Retinal pigment epithelial cell (primary cell): ENCODE measurements at regions not wholly inside any gene's neighbourhood (a gene's known extent, or its start where the extent isn't known, plus 50 kb on each side); places are given as distances from the start of the nearest gene placed in this dataset.

Source experiments
- DNase-seq: peaks from one replicate; pipeline ENCODE4 v3.0.0-alpha.2; 2010; ENCODE audit warnings: low read depth
- H3K4me3 ChIP-seq: 2 replicates; pipeline ENCODE4 v1.5.1; 2011; ENCODE audit warnings: mild to moderate bottlenecking, low read length, control low read depth, moderate library complexity
- CTCF ChIP-seq: conservative IDR thresholded peaks from 2 replicates; pipeline ENCODE4 v1.5.1; 2011; ENCODE audit warnings: low read depth, low read length, control low read depth, inconsistent platforms

DNA sequence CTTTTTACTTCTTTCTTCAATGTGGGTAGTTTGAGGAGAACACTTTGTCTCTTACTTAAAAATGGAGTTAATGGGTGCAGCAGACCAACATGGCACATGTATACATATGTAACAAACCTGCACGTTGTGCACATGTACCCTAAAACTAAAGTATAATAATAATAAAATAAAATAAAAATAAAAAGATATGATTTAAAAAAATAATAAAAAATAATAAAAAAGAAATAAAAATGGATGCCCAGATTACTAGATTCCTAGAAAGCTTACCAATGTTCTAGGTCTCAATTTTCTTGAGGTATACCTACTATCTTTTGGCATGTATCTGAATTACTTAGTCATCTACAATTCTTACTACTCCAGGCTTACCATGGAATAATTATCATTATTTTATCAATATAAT lies 2001.6 kb upstream of the CDH9 start:
- TF ChIP-seq CTCF: no peak
- no peak overlapping the region for H3K4me3 ChIP-seq
- no peak for DNase-seq

DNA sequence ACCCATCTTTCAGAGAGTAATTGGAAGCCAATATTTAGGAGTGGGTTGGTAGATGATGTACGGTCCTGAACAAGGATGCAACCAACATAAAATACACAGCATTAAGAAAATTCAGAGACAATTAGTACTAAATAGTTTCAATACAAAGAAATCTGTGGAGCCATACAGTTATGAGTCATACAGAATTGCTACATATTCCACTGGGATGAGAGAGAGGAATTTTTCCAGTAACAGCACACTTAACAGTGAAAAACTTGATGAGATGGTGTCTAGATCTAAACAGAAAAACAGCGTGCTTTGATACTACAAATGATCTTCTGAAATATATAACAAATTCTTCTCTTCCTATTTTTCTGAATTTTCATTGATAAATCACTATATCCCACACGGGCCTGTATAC lies 1999.3 kb upstream of the CDH9 start:
- no peak overlapping the region for H3K4me3 ChIP-seq
- no peak for DNase-seq
- TF ChIP-seq CTCF: no peak

DNA sequence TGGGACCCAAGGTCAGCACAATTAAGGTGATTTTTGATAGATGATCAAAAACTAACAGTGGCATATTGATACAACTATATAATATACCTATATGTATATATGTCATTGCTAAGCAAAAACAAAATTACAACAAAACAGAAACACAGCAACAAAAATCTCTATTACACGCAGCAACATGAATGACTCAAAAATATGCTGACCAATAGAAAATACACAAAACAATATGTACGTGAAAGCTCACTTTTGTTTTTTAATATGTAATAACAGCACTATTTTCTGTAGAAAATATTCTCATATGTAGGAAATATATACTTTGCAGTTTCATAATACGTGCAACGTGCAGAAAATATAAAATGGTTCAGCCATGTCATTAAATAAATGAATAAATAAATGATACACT lies 1985.7 kb upstream of the CDH9 start:
- DNase-seq: no peak
- H3K4me3 ChIP-seq: no peak overlapping the region
- no peak for TF ChIP-seq CTCF

DNA sequence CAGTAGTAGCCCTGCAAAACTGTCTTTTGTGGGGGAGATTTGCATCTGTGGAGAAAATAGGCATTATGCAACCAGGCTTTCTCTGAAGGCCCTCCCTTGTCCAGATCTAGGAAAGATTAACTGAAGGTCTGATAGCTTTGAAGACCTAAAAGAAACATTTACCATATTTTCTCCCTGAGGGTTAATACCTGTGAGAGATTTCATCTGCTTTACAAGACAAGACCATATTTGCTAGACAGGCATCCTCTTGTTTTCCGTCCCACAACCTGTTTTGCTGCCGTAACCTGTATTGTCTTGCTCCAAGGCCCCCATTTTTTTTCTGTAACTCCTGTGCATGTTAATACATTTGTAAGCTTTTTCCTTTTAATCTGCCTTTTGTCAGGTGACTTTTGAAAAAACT lies 1985.2 kb upstream of the CDH9 start:
- no peak for DNase-seq
- H3K4me3 ChIP-seq: no peak overlapping the region
- TF ChIP-seq CTCF: no peak

- no peak overlapping the region for H3K4me3 ChIP-seq
- TF ChIP-seq CTCF: no peak
- DNase-seq: peak; percentile 70
Measured at GRCh38 chr5:29017501-29017900, 1979.1 kb upstream of the CDH9 start.

GRCh38 chr5:29016067-29016466 lies 1977.7 kb upstream of the CDH9 start:
- no peak for TF ChIP-seq CTCF
- no peak overlapping the region for H3K4me3 ChIP-seq
- no peak for DNase-seq

DNA sequence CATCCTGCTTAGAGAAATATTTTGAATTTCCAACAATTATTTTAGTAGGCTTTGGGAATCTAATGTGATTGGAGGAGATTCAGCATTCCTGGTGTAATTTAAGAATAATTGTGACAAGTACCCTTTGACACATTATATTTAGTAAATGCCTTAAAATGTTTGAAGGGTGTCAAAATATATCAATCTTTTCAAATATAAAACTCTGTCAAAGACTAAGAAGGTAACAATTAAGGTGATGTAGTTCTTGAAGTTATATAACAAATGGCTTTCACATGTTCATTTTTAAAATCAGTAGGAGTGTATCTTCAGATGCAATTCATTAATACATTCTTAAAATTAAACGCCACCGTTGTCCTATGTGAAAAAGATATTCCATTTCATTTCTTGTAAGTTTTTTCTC lies 1977.1 kb upstream of the CDH9 start:
- no peak for DNase-seq
- no peak for TF ChIP-seq CTCF
- H3K4me3 ChIP-seq: no peak overlapping the region
